KMS-11 (cell line): ENCODE measurements at regions not wholly inside any gene's neighbourhood (a gene's known extent, or its start where the extent isn't known, plus 50 kb on each side); places are given as distances from the start of the nearest gene placed in this dataset.

Experiments
- H2AFZ ChIP-seq: fragments of 200-600 bp; sonication (generic); 2 replicates; pipeline ENCODE4 v1.6.1; 2016; ENCODE audit warnings: antibody characterized with exemption, mixed run types, low read depth
- H3K27ac ChIP-seq: fragments of 200-600 bp; sonication (generic); 2 replicates; pipeline ENCODE4 v1.6.1; 2016; ENCODE audit warnings: mild to moderate bottlenecking, mixed run types
- H3K27me3 ChIP-seq: fragments of 200-600 bp; sonication (generic); 2 replicates; pipeline ENCODE4 v1.6.1; 2017; ENCODE audit warnings: mild to moderate bottlenecking, low read depth, mixed run types, moderate library complexity; ENCODE audit not compliant: insufficient read depth
- H3K36me3 ChIP-seq: fragments of 200-600 bp; sonication (generic); 2 replicates; pipeline ENCODE4 v1.6.1; 2017; ENCODE audit warnings: mild to moderate bottlenecking, mixed run types; ENCODE audit not compliant: insufficient read depth
- H3K4me1 ChIP-seq: fragments of 200-600 bp; sonication (generic); 2 replicates; pipeline ENCODE4 v1.6.1; 2016; ENCODE audit warnings: mild to moderate bottlenecking, low read depth, mixed run types; ENCODE audit not compliant: poor library complexity, severe bottlenecking
- H3K4me2 ChIP-seq: fragments of 200-600 bp; sonication (generic); 2 replicates; pipeline ENCODE4 v1.7.0; 2016; ENCODE audit warnings: mild to moderate bottlenecking, mixed run types
- H3K4me3 ChIP-seq: fragments of 200-600 bp; sonication (generic); IDR thresholded peaks from 2 replicates; pipeline ENCODE4 v1.6.1; 2017; ENCODE audit warnings: low read depth, low read length, mixed read lengths; ENCODE audit not compliant: insufficient read depth
- H3K79me2 ChIP-seq: fragments of 200-600 bp; sonication (generic); 2 replicates; pipeline ENCODE4 v1.6.1; 2016; ENCODE audit warnings: low read depth, mixed run types; ENCODE audit not compliant: insufficient read depth
- H3K9ac ChIP-seq: fragments of 200-600 bp; sonication (generic); 2 replicates; pipeline ENCODE4 v1.6.1; 2016; ENCODE audit warnings: mild to moderate bottlenecking, mixed run types
- H4K20me1 ChIP-seq: fragments of 200-600 bp; sonication (generic); 2 replicates; pipeline ENCODE4 v1.6.1; 2016; ENCODE audit warnings: mild to moderate bottlenecking, mixed run types; ENCODE audit not compliant: insufficient read depth
- TF ChIP-seq, protein P1 (sequence below): fragments of 200-600 bp; sonication (generic); conservative IDR thresholded peaks from 2 replicates; pipeline ENCODE4 v1.6.1; 2017; ENCODE audit warnings: low read depth, mild to moderate bottlenecking, antibody characterized with exemption, low read length, moderate library complexity, mixed read lengths

DNA sequence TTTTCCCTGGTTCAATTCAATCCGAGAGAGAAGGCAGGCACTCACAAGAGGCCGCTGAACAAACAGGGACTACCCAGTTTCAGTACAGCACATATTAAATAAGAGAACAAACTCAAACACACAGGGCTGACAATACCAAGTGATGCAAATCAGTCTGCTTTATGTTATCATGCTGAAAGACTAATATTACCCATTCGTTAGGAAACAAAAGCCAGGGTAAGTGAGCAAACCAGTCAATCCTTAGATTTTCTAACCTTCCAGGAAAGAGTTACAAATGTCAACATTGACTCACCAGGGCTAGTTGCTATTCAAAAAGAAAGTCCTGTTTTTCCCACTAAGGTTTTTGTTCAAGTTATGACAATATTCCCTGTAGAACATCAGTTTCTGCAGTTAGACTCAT is 246.2 kb downstream of the C12orf42 start:
- Histone ChIP-seq H4K20me1 (no peaks in the 10 kb centered on the region), H3K4me3 (no peak overlapping the region), H3K79me2 (no peaks in the 10 kb centered on the region), H3K9ac (no peak overlapping the region), H3K4me1 (no peaks in the 10 kb centered on the region), H3K36me3 (no peaks in the 10 kb centered on the region), H2AFZ (no peak overlapping the region), H3K27ac (no peak overlapping the region), H3K4me2 (no peak overlapping the region), H3K27me3 (no peaks in the 10 kb centered on the region)
- TF ChIP-seq, protein P1, sequence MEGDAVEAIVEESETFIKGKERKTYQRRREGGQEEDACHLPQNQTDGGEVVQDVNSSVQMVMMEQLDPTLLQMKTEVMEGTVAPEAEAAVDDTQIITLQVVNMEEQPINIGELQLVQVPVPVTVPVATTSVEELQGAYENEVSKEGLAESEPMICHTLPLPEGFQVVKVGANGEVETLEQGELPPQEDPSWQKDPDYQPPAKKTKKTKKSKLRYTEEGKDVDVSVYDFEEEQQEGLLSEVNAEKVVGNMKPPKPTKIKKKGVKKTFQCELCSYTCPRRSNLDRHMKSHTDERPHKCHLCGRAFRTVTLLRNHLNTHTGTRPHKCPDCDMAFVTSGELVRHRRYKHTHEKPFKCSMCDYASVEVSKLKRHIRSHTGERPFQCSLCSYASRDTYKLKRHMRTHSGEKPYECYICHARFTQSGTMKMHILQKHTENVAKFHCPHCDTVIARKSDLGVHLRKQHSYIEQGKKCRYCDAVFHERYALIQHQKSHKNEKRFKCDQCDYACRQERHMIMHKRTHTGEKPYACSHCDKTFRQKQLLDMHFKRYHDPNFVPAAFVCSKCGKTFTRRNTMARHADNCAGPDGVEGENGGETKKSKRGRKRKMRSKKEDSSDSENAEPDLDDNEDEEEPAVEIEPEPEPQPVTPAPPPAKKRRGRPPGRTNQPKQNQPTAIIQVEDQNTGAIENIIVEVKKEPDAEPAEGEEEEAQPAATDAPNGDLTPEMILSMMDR, result no peak

DNA sequence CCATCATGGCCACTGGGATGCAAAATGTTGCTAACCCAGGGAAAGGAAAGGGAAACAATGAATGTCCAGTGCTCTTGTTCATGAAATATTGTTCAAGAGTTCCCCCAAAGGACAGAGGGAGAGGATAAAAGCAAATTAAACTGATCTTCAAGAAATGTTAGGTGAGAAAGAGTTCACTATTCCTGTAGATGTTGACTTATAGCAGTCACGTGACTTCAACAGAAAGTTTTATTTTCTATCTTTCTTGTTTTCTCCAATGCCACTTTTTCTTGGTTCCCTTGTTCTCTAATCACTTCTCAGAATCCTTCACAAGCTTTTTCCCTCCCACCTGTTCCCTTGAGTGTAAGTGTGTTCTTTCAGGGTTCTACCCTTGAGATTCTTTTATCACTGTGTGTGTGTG is 245.3 kb downstream of the C12orf42 start:
- H3K4me2 ChIP-seq, result no peak overlapping the region

More for the DNA sequence above, 245.3 kb downstream of the C12orf42 start:
- Histone ChIP-seq H3K9ac (no peak overlapping the region), H3K4me1 (no peaks in the 10 kb centered on the region), H3K79me2 (no peaks in the 10 kb centered on the region), H3K36me3 (no peaks in the 10 kb centered on the region), H3K4me3 (no peak overlapping the region), H3K27me3 (no peaks in the 10 kb centered on the region), H3K27ac (no peak overlapping the region), H4K20me1 (no peaks in the 10 kb centered on the region), H2AFZ (no peak overlapping the region)
- TF ChIP-seq, protein P1, result no peak
